Mesendoderm (in vitro differentiated cells): ENCODE measurements at regions not wholly inside any gene's neighbourhood (a gene's known extent, or its start where the extent isn't known, plus 50 kb on each side); places are given as distances from the start of the nearest gene placed in this dataset.
"Not testable (repeated sequence)": the region's sequence is repeated elsewhere in the genome, so short reads cannot be mapped to it uniquely, and the experiment has no call there.

ENCODE experiments used
- DNase-seq: peaks from one replicate; pipeline ENCODE4 v3.0.0; 2013
- H2AK5ac ChIP-seq: 2 replicates; pipeline ENCODE4 v1.6.1; 2013; ENCODE audit warnings: low read length, inconsistent platforms
- H2BK120ac ChIP-seq: 2 replicates; pipeline ENCODE4 v1.6.1; 2013; ENCODE audit warnings: low read depth, mild to moderate bottlenecking, low read length, moderate library complexity, mixed read lengths
- H2BK15ac ChIP-seq: replicated peaks from 2 replicates; pipeline ENCODE4 v1.6.1; 2013; ENCODE audit warnings: low read depth, mild to moderate bottlenecking, moderate library complexity
- H2BK5ac ChIP-seq: 2 replicates; pipeline ENCODE4 v1.6.1; 2013; ENCODE audit warnings: low read length, inconsistent platforms
- H3K18ac ChIP-seq: 2 replicates; pipeline ENCODE4 v1.6.1; 2013; ENCODE audit warnings: mild to moderate bottlenecking, low read length, mixed read lengths
- H3K23ac ChIP-seq: one replicate; pipeline ENCODE4 v1.6.1; 2013; ENCODE audit warnings: low read length
- H3K27ac ChIP-seq: 2 replicates; pipeline ENCODE4 v1.5.1; 2013; ENCODE audit warnings: low read depth, mild to moderate bottlenecking, inconsistent platforms, low read length, moderate library complexity
- H3K27me3 ChIP-seq: 2 replicates; pipeline ENCODE4 v1.6.1; 2013; ENCODE audit warnings: low read length, control low read depth, mild to moderate bottlenecking, inconsistent platforms; ENCODE audit not compliant: insufficient read depth, poor library complexity
- H3K36me3 ChIP-seq: 2 replicates; pipeline ENCODE4 v1.6.1; 2013; ENCODE audit warnings: low read length, inconsistent platforms; ENCODE audit not compliant: control insufficient read depth, insufficient read depth
- H3K4ac ChIP-seq: one replicate; pipeline ENCODE4 v1.6.1; 2013; ENCODE audit warnings: low read depth, mild to moderate bottlenecking, low read length, moderate library complexity
- H3K4me1 ChIP-seq: 2 replicates; pipeline ENCODE4 v1.6.1; 2013; ENCODE audit warnings: low read depth, low read length, inconsistent platforms; ENCODE audit not compliant: control insufficient read depth
- H3K4me2 ChIP-seq: 2 replicates; pipeline ENCODE4 v1.6.1; 2013; ENCODE audit warnings: low read length
- H3K4me3 ChIP-seq: 2 replicates; pipeline ENCODE4 v1.5.1; 2013; ENCODE audit warnings: mild to moderate bottlenecking, low read length
- H3K56ac ChIP-seq: one replicate; pipeline ENCODE4 v1.6.1; 2013; ENCODE audit warnings: low read length
- H3K79me1 ChIP-seq: 2 replicates; pipeline ENCODE4 v1.6.1; 2013; ENCODE audit warnings: low read length, inconsistent platforms
- H3K79me2 ChIP-seq: 2 replicates; pipeline ENCODE4 v1.6.1; 2013; ENCODE audit warnings: mild to moderate bottlenecking, low read length; ENCODE audit not compliant: control insufficient read depth, insufficient read depth
- H3K9ac ChIP-seq: 2 replicates; pipeline ENCODE4 v1.6.1; 2013; ENCODE audit warnings: low read length, inconsistent platforms
- H4K5ac ChIP-seq: one replicate; pipeline ENCODE4 v1.6.1; 2013; ENCODE audit warnings: low read length
- H4K8ac ChIP-seq: one replicate; pipeline ENCODE4 v1.6.1; 2013; ENCODE audit warnings: low read depth, mild to moderate bottlenecking, control low read depth, low read length, moderate library complexity
- WGBS: extraction: QIAGEN DNeasy Blood & Tissue Kit; methylation state at CpG from one replicate; pipeline ENCODE4 v1.1.7; 2013; ENCODE audit warnings: low lambda C conversion rate, missing lambda C conversion rate; ENCODE audit not compliant: insufficient coverage; ENCODE audit errors: extremely low coverage; 5-methylcytosine and 5-hydroxymethylcytosine counted together

- Histone ChIP-seq H2BK120ac (no peak overlapping the region), H4K8ac (no peak overlapping the region), H3K9ac (no peak overlapping the region), H3K4me3 (no peak overlapping the region), H2BK15ac (no peak overlapping the region), H3K4me2 (no peak overlapping the region), H3K36me3 (no peaks in the 10 kb centered on the region), H3K27me3 (no peaks in the 10 kb centered on the region), H3K56ac (no peak overlapping the region), H3K4ac (no peak overlapping the region), H3K79me1 (no peaks in the 10 kb centered on the region), H2AK5ac (no peak overlapping the region), H3K23ac (no peak overlapping the region), H3K4me1 (no peaks in the 10 kb centered on the region), H4K5ac (no peak overlapping the region), H3K27ac (no peak overlapping the region), H3K79me2 (no peaks in the 10 kb centered on the region), H3K18ac (no peak overlapping the region), H2BK5ac (no peak overlapping the region)
- WGBS = no CpG with 5 or more reads among the region's 1 CpG
- no peak for DNase-seq
These were observed 310.6 kb upstream of the PIK3C3 start for GRCh38 chr18:41644466-41644865.

DNA sequence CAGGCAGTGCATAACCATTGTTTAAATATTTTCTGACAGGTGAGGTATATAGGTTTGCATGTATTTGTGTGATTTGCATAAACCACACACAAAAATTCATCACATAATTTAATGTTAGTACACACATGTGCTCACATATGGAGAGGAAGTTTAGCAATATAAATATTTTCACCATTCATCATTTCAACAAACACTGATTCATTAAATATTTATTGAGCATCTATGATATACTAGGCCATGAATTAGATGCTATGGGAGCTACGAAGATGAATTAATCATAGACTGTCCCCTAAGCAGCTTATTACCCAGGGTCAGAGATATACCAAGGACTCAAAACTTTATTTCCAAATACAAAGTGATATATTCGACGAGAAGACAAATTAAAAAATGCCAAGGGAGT lies 311.6 kb upstream of the PIK3C3 start:
- H2BK15ac ChIP-seq = no peak overlapping the region
- H2BK5ac ChIP-seq = no peak overlapping the region
- H3K4me1 ChIP-seq = no peaks in the 10 kb centered on the region
- H3K27ac ChIP-seq = no peak overlapping the region
- H3K4me2 ChIP-seq = no peak overlapping the region
- H3K27me3 ChIP-seq = no peaks in the 10 kb centered on the region
- no peak overlapping the region for H3K56ac ChIP-seq
- no peak for DNase-seq
- no peak overlapping the region for H4K5ac ChIP-seq
- no CpG with 5 or more reads among the region's 3 CpGs for WGBS
- no peak overlapping the region for H2BK120ac ChIP-seq
- no peak overlapping the region for H4K8ac ChIP-seq
- H3K4me3 ChIP-seq = no peak overlapping the region
- no peak overlapping the region for H2AK5ac ChIP-seq
- H3K79me2 ChIP-seq = no peaks in the 10 kb centered on the region
- H3K18ac ChIP-seq = no peak overlapping the region
- H3K23ac ChIP-seq = no peak overlapping the region
- H3K4ac ChIP-seq = no peak overlapping the region
- no peak overlapping the region for H3K9ac ChIP-seq
- no peaks in the 10 kb centered on the region for H3K36me3 ChIP-seq
- no peaks in the 10 kb centered on the region for H3K79me1 ChIP-seq

DNA sequence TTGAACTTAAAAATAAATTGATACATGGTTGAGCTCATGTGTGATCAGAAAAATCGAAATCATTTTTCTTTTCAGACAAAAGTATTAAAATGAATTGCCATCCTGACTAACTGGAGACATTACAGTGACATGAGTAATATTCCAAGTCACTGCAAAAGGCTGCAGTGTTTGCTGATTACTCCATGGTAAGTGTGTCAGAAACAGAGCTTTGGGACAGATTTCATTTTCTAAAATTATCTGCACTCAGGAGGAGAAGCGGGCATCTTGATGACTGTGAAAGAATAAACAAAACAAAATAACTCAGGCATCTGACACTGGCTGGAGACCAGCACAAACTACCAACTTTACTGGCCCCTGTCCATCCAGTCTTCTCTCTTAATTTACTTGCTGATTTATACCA lies 312.3 kb upstream of the PIK3C3 start:
- Histone ChIP-seq H3K4me3 (no peak overlapping the region), H3K36me3 (no peaks in the 10 kb centered on the region), H3K4me2 (no peak overlapping the region), H2BK15ac (no peak overlapping the region), H3K4me1 (no peaks in the 10 kb centered on the region), H3K79me1 (no peaks in the 10 kb centered on the region), H3K27me3 (no peaks in the 10 kb centered on the region), H3K79me2 (no peaks in the 10 kb centered on the region), H3K9ac (no peak overlapping the region), H2BK5ac (no peak overlapping the region), H3K23ac (no peak overlapping the region), H4K8ac (no peak overlapping the region), H2AK5ac (no peak overlapping the region), H3K4ac (no peak overlapping the region), H3K18ac (no peak overlapping the region), H3K27ac (no peak overlapping the region), H4K5ac (no peak overlapping the region), H3K56ac (no peak overlapping the region), H2BK120ac (no peak overlapping the region)
- WGBS = no CpG with 5 or more reads among the region's 2 CpGs
- DNase-seq = no peak

DNA sequence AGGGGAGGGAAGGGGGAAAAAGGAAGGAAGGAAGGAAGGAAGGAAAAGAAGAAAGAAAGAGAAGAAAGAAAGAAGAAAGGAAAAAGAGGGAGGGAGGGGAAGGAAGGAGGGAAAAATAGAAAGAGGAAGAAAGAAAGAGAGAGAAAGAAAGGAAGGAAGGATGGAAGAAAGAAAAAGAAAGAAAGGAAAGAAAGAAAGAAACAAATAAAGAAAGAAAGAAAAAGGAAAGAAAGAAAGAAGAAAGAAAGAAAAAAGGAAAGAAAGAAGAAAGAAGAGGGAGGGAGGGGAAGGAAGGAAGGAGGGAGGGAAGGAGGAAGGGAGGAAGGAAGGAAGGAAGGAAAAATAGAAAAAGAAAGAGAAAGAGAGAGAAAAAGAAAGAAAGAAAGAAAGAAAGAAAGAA lies 315.8 kb upstream of the PIK3C3 start:
- Histone ChIP-seq H3K4me1 (no peaks in the 10 kb centered on the region), H3K27ac (no peak overlapping the region), H3K18ac (no peak overlapping the region), H3K79me1 (no peaks in the 10 kb centered on the region), H3K56ac (no peak overlapping the region), H3K79me2 (no peaks in the 10 kb centered on the region), H3K4me3 (no peak overlapping the region), H3K4ac (no peak overlapping the region), H3K23ac (no peak overlapping the region), H4K5ac (no peak overlapping the region), H2BK15ac (no peak overlapping the region), H2AK5ac (no peak overlapping the region), H2BK120ac (no peak overlapping the region), H3K4me2 (no peak overlapping the region), H2BK5ac (no peak overlapping the region), H3K9ac (no peak overlapping the region), H4K8ac (no peak overlapping the region), H3K36me3 (no peaks in the 10 kb centered on the region), H3K27me3 (no peaks in the 10 kb centered on the region)
- DNase-seq = no peak

GRCh38 chr18:41631723-41632285 lies 323.2 kb upstream of the PIK3C3 start:
- not testable (repeated sequence) for H3K27ac ChIP-seq, H3K79me2 ChIP-seq, H2BK15ac ChIP-seq, H3K18ac ChIP-seq, H3K4me2 ChIP-seq, H3K4me3 ChIP-seq, H2BK5ac ChIP-seq, H3K23ac ChIP-seq, DNase-seq, H3K36me3 ChIP-seq, H4K5ac ChIP-seq, H3K27me3 ChIP-seq, H2BK120ac ChIP-seq, H3K79me1 ChIP-seq, H3K4me1 ChIP-seq, H2AK5ac ChIP-seq, H4K8ac ChIP-seq, H3K4ac ChIP-seq
- H3K9ac ChIP-seq = peak overlapping the region; percentile 45
- no CpG with 5 or more reads among the region's 26 CpGs for WGBS
- H3K56ac ChIP-seq = peak overlapping the region; percentile 74

GRCh38 chr18:41630232-41630886 lies 324.7 kb upstream of the PIK3C3 start:
- H4K5ac ChIP-seq = no peak overlapping the region
- H2BK120ac ChIP-seq = no peak overlapping the region
- no peak overlapping the region for H3K4me3 ChIP-seq
- DNase-seq = no peak
- no peaks in the 10 kb centered on the region for H3K27me3 ChIP-seq
- H2AK5ac ChIP-seq = no peak overlapping the region
- no peaks in the 10 kb centered on the region for H3K36me3 ChIP-seq
- H3K4me2 ChIP-seq = no peak overlapping the region
- no CpG with 5 or more reads among the region's 8 CpGs for WGBS
- no peak overlapping the region for H3K18ac ChIP-seq
- H3K79me2 ChIP-seq = no peaks in the 10 kb centered on the region
- no peak overlapping the region for H3K23ac ChIP-seq
- H3K27ac ChIP-seq = no peak overlapping the region
- no peak overlapping the region for H2BK15ac ChIP-seq
- H3K4me1 ChIP-seq = no peaks in the 10 kb centered on the region
- no peak overlapping the region for H3K56ac ChIP-seq
- peaks cover 4% of the 10 kb centered on the region for H3K79me1 ChIP-seq
- H2BK5ac ChIP-seq = no peak overlapping the region
- H4K8ac ChIP-seq = no peak overlapping the region
- H3K4ac ChIP-seq = no peak overlapping the region
- H3K9ac ChIP-seq = no peak overlapping the region
